Mammary epithelial cell (primary cell): ENCODE measurements at regions not wholly inside any gene's neighbourhood (a gene's known extent, or its start where the extent isn't known, plus 50 kb on each side); places are given as distances from the start of the nearest gene placed in this dataset.

Source experiments
- EZH2 ChIP-seq: IDR thresholded peaks from 2 replicates; pipeline ENCODE4 v1.6.1; 2012; ENCODE audit warnings: low read length, inconsistent platforms, borderline replicate concordance
- TF ChIP-seq, protein P1 (sequence below), 2 donors: IDR thresholded peaks in 1 of 2; conservative IDR thresholded peaks in 1 of 2; 2 replicates each; pipeline ENCODE4 v1.5.1; 2011 to 2012; ENCODE audit warnings: inconsistent platforms in 2 of 2, low read length in 2 of 2, mild to moderate bottlenecking in 2 of 2, control low read depth in 1 of 2, low read depth in 1 of 2; ENCODE audit not compliant: insufficient read depth in 1 of 2; ENCODE audit errors: extremely low read depth in 1 of 2

GRCh38 chr12:43029971-43030370, 440.4 kb upstream of the PRICKLE1 start:
- TF ChIP-seq, protein P1, sequence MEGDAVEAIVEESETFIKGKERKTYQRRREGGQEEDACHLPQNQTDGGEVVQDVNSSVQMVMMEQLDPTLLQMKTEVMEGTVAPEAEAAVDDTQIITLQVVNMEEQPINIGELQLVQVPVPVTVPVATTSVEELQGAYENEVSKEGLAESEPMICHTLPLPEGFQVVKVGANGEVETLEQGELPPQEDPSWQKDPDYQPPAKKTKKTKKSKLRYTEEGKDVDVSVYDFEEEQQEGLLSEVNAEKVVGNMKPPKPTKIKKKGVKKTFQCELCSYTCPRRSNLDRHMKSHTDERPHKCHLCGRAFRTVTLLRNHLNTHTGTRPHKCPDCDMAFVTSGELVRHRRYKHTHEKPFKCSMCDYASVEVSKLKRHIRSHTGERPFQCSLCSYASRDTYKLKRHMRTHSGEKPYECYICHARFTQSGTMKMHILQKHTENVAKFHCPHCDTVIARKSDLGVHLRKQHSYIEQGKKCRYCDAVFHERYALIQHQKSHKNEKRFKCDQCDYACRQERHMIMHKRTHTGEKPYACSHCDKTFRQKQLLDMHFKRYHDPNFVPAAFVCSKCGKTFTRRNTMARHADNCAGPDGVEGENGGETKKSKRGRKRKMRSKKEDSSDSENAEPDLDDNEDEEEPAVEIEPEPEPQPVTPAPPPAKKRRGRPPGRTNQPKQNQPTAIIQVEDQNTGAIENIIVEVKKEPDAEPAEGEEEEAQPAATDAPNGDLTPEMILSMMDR (conservative IDR thresholded peaks at IDR 0.05 in 1 of 2, IDR thresholded peaks at IDR 0.05 in 1 of 2; ENCODE audit: extremely low read depth in 1 of 2, insufficient read depth in 1 of 2, low read depth in 1 of 2, low read length in 2 of 2): no peak
- no peak for TF ChIP-seq EZH2
